Prostate gland (tissue), 2 donors: ENCODE measurements at regions not wholly inside any gene's neighbourhood (a gene's known extent, or its start where the extent isn't known, plus 50 kb on each side); places are given as distances from the start of the nearest gene placed in this dataset.

Experiments
- DNase-seq: peaks from one replicate; pipeline ENCODE4 v3.0.0-alpha.2; 2019; ENCODE audit warnings: low spot score
- H3K27ac ChIP-seq, 2 donors: fragments of 200-600 bp; sonication (generic); 2 replicates each; pipeline ENCODE4 v1.5.1; 2017 to 2019
- H3K27me3 ChIP-seq: fragments of 200-600 bp; sonication (generic); replicated peaks from 2 replicates; pipeline ENCODE4 v1.5.1; 2019; ENCODE audit not compliant: insufficient read depth
- H3K36me3 ChIP-seq, 2 donors: fragments of 200-600 bp; sonication (generic); 1 replicate in 1 of 2; 2 replicates in 1 of 2; pipeline versions ENCODE4 v1.5.1 to v1.8.1; 2017 to 2019
- H3K4me1 ChIP-seq: fragments of 200-600 bp; sonication (generic); replicated peaks from 2 replicates; pipeline ENCODE4 v1.5.1; 2019
- H3K4me3 ChIP-seq, 2 donors: fragments of 200-600 bp; sonication (generic); 2 replicates each; pipeline ENCODE4 v1.5.1; 2017 to 2019
- H3K9me3 ChIP-seq: fragments of 200-600 bp; sonication (generic); 2 replicates; pipeline ENCODE4 v1.5.1; 2017
- POLR2A ChIP-seq: fragments of 450-650 bp; IDR thresholded peaks from one replicate; pipeline ENCODE4 v1.6.1; 2016; ENCODE audit warnings: antibody characterized with exemption, mild to moderate bottlenecking
- POLR2AphosphoS5 ChIP-seq: sonication (generic); formaldehyde crosslinking; IDR thresholded peaks from one replicate; pipeline ENCODE4 v1.6.1; 2017; ENCODE audit warnings: antibody characterized with exemption
- WGBS: methylation state at CpG from one replicate; pipeline ENCODE4 v1.1.5; 2018; 5-methylcytosine and 5-hydroxymethylcytosine counted together
- intact Hi-C: fragments of 100-400 bp; cut with DNase I; formaldehyde crosslinking; loops from one replicate; pipeline ENCODE4 v1.14.2; 2022
- TF ChIP-seq, protein P1 (sequence below), 4 experiments: fragments of 200-600 bp in 2 of 4; fragments of 450-650 bp in 2 of 4; sonication (generic) in 2 of 4; IDR thresholded peaks; 1 replicate in 3 of 4; 2 replicates in 1 of 4; pipeline ENCODE4 v1.5.1; 2016 to 2019; ENCODE audit warnings: antibody characterized with exemption in 4 of 4, mild to moderate bottlenecking in 2 of 4, moderate library complexity in 2 of 4

DNA sequence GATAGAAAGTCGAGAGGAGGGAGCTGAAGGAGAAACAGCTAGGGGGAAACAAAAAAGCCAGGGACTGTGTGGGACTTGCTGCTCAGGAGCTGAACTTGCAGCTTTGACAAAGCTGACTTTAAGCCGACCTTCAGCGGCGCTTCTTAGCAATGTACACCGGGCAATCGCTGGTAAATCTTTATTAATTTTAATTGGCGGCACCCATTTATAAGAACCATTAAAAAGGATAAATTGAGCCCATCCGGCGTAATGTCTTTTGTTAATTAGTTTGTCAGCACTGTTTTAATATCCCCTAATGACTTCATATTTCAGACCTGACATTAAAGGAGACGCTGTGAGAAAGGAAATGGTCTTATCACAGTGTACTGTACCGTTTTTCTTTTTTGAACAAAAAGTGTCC is 86.2 kb upstream of the VASH1 start:
- no peaks in the 10 kb centered on the region for H3K4me1 ChIP-seq
- H3K27me3 ChIP-seq = no peaks in the 10 kb centered on the region
- H3K4me3 ChIP-seq = no peak overlapping the region
- no peak overlapping the region for H3K27ac ChIP-seq
- no peak for DNase-seq
- H3K9me3 ChIP-seq = no peaks in the 10 kb centered on the region
- TF ChIP-seq POLR2A (no peak), POLR2AphosphoS5 (no peak)
- TF ChIP-seq, protein P1, sequence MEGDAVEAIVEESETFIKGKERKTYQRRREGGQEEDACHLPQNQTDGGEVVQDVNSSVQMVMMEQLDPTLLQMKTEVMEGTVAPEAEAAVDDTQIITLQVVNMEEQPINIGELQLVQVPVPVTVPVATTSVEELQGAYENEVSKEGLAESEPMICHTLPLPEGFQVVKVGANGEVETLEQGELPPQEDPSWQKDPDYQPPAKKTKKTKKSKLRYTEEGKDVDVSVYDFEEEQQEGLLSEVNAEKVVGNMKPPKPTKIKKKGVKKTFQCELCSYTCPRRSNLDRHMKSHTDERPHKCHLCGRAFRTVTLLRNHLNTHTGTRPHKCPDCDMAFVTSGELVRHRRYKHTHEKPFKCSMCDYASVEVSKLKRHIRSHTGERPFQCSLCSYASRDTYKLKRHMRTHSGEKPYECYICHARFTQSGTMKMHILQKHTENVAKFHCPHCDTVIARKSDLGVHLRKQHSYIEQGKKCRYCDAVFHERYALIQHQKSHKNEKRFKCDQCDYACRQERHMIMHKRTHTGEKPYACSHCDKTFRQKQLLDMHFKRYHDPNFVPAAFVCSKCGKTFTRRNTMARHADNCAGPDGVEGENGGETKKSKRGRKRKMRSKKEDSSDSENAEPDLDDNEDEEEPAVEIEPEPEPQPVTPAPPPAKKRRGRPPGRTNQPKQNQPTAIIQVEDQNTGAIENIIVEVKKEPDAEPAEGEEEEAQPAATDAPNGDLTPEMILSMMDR (IDR thresholded peaks at IDR 0.05) = no peak
- 68% methylated on average over 11 of the region's 11 CpGs for WGBS
- H3K36me3 ChIP-seq = no peaks in the 10 kb centered on the region
- intact Hi-C loops = no loop called here

DNA sequence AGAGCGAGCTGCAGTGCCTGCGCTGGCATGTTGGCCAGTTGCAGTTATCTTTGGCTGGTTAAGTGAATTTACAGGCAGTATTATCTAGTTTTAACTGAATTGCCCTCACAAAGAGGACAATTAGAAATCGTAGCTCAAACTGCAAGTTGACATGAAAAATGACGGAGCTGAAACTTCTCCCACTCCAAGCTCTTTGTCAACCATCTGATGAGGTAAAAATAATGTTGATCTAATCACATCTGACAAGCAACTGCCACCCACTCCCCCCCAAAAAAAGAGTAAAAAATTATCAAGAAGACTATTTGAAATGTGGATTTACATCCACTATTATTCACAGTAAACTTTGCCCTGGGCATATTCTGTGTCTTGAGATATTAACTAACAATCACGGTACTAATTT is 84.7 kb upstream of the VASH1 start:
- H3K9me3 ChIP-seq = no peaks in the 10 kb centered on the region
- H3K27me3 ChIP-seq = no peaks in the 10 kb centered on the region
- no peak for TF ChIP-seq POLR2A
- no peak for TF ChIP-seq POLR2AphosphoS5
- TF ChIP-seq, protein P1 (IDR thresholded peaks at IDR 0.05) = no peak
- no peak for DNase-seq
- H3K36me3 ChIP-seq = no peaks in the 10 kb centered on the region
- H3K4me1 ChIP-seq = no peaks in the 10 kb centered on the region
- H3K27ac ChIP-seq = no peak overlapping the region
- WGBS = 57% methylated on average over 5 of the region's 5 CpGs
- intact Hi-C loops = no loop called here
- no peak overlapping the region for H3K4me3 ChIP-seq

DNA sequence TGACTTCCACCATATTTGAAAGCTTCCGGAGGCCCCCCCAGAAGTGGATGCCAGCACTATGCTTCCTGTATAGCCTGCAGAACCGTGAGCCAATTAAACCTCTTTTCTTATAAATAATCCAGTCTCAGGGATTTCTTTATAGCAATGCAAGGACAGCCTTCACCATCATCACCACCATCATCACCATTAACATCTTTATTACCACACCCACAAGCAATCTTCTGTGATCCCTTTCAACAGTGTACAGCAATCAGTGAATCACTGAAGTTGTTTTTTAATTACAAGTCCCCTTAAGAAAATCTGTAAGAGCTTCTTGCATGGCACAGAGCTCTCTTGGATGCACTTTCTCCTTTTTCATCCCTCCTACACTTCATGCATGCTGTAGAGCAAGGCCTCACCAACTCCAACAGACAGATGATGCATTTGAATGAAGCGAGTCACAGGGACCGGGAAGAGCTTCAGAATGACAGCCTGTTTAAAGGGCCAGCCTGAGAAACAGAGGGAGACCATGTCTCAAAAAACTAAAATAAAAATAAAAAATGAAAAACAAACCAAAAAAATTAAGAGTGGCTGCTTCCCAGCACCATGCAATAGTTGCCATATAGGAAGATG is 83.6 kb upstream of the VASH1 start:
- no peak overlapping the region for H3K27ac ChIP-seq
- no peaks in the 10 kb centered on the region for H3K4me1 ChIP-seq
- H3K36me3 ChIP-seq = no peaks in the 10 kb centered on the region
- intact Hi-C loops = no loop called here
- WGBS = 78% methylated on average over 4 of the region's 4 CpGs
- no peaks in the 10 kb centered on the region for H3K27me3 ChIP-seq
- H3K9me3 ChIP-seq = no peaks in the 10 kb centered on the region
- H3K4me3 ChIP-seq = no peak overlapping the region
- no peak for TF ChIP-seq POLR2AphosphoS5
- TF ChIP-seq, protein P1 (IDR thresholded peaks at IDR 0.05) = no peak
- TF ChIP-seq POLR2A = no peak
- no peak for DNase-seq

DNA sequence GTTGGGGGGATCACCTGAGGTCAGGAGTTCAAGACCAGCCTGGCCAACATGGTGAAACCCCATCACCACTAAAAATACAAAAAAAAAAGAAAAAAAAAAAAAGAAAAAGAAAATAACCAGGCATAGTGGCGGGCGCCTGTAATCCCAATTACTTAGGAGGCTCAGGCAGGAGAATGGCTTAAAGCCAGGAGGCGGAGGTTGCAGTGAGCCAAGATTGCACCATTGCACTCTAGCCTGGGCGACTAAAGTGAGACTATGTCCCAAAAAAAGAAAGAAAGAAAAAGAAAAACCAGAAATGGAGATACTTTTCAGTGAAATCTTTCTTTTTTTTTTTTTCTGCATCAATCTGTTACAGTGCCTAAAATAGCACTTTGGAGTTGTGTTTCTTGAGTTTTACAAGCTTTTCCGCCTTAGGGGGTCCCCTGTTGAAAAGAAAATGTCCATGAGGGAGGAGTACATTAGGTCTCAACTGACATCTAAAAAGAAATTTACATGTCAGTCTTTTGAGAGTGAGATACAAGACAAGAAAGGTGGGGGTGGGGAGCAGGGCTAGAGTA is 82.9 kb upstream of the VASH1 start:
- 74% methylated on average over 5 of the region's 5 CpGs for WGBS
- H3K27me3 ChIP-seq = no peaks in the 10 kb centered on the region
- intact Hi-C loops = no loop called here
- no peaks in the 10 kb centered on the region for H3K9me3 ChIP-seq
- TF ChIP-seq POLR2A = no peak
- TF ChIP-seq, protein P1 (IDR thresholded peaks at IDR 0.05) = no peak
- no peak for TF ChIP-seq POLR2AphosphoS5
- no peak overlapping the region for H3K4me3 ChIP-seq
- no peaks in the 10 kb centered on the region for H3K4me1 ChIP-seq
- no peaks in the 10 kb centered on the region for H3K36me3 ChIP-seq
- no peak for DNase-seq
- no peak overlapping the region for H3K27ac ChIP-seq

DNA sequence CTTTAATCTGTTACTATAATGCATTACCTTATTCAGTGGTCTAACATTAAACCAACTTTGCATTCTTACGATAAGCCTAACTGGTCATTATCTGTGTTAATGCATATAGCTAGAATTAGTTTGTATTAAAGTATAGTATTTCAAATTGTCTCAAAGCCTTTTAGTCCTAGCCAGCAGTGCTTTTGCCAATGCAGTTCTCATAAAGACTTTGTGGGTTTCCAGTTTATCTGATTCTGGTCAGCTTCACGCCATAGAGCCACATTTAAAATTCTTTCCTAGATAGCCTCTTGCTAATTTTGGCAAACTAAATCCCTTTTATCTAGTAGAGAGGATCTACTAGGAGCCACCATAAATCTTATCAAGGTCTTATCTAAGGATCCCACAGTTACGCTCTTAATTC is 78.9 kb upstream of the VASH1 start:
- H3K27ac ChIP-seq = no peak overlapping the region
- H3K27me3 ChIP-seq = no peaks in the 10 kb centered on the region
- no peaks in the 10 kb centered on the region for H3K4me1 ChIP-seq
- H3K9me3 ChIP-seq = no peaks in the 10 kb centered on the region
- TF ChIP-seq POLR2A (no peak), POLR2AphosphoS5 (no peak)
- TF ChIP-seq, protein P1 (IDR thresholded peaks at IDR 0.05) = no peak
- intact Hi-C loops = no loop called here
- H3K4me3 ChIP-seq = no peak overlapping the region
- 74% methylated on average over 3 of the region's 3 CpGs for WGBS
- DNase-seq = no peak
- H3K36me3 ChIP-seq = no peaks in the 10 kb centered on the region
